Neural cell (in vitro differentiated cells): ENCODE measurements at regions not wholly inside any gene's neighbourhood (a gene's known extent, or its start where the extent isn't known, plus 50 kb on each side); places are given as distances from the start of the nearest gene placed in this dataset.

Experiments
- H2AFZ ChIP-seq: fragments of 200-600, 300-800 bp; sonication (generic), shearing (Covaris generic); 2 replicates; pipeline ENCODE4 v1.6.0; 2014; ENCODE audit warnings: low read depth, mild to moderate bottlenecking, antibody characterized with exemption, low read length, moderate library complexity
- H3F3A ChIP-seq: fragments of 200-600 bp; shearing (Covaris generic); 2 replicates; pipeline ENCODE4 v1.6.1; 2016; ENCODE audit warnings: mild to moderate bottlenecking, moderate library complexity, mixed read lengths, antibody characterized with exemption, low read length; ENCODE audit not compliant: insufficient read depth, poor library complexity, severe bottlenecking
- H3K27ac ChIP-seq: fragments of 200-600, 300-800 bp; sonication (generic), shearing (Covaris generic); 2 replicates; pipeline ENCODE4 v1.5.1; 2014; ENCODE audit warnings: mild to moderate bottlenecking, low read length, moderate library complexity
- H3K27me3 ChIP-seq: fragments of 300-800, 200-600 bp; sonication (generic), shearing (Covaris generic); 2 replicates; pipeline ENCODE4 v1.6.0; 2014; ENCODE audit warnings: mild to moderate bottlenecking, low read depth, low read length, moderate library complexity; ENCODE audit not compliant: insufficient read depth
- H3K36me3 ChIP-seq: fragments of 300-800, 200-600 bp; sonication (generic), shearing (Covaris generic); 2 replicates; pipeline ENCODE4 v1.5.1; 2014; ENCODE audit warnings: mild to moderate bottlenecking, antibody characterized with exemption, low read length, moderate library complexity; ENCODE audit not compliant: insufficient read depth
- H3K4me2 ChIP-seq: fragments of 300-800, 200-600 bp; sonication (generic), shearing (Covaris generic); 2 replicates; pipeline ENCODE4 v1.6.0; 2014; ENCODE audit warnings: mild to moderate bottlenecking, low read length
- H3K4me3 ChIP-seq: fragments of 300-800, 200-600 bp; sonication (generic), shearing (Covaris generic); 2 replicates; pipeline ENCODE4 v1.5.1; 2014; ENCODE audit warnings: mild to moderate bottlenecking, low read length, moderate library complexity
- H3K79me2 ChIP-seq: fragments of 200-600 bp; shearing (Covaris generic); replicated peaks from 2 replicates; pipeline ENCODE4 v1.6.0; 2014; ENCODE audit warnings: mild to moderate bottlenecking, low read length, moderate library complexity; ENCODE audit not compliant: insufficient read depth
- H3K9ac ChIP-seq: fragments of 300-800, 200-600 bp; sonication (generic), shearing (Covaris generic); 2 replicates; pipeline ENCODE4 v1.6.1; 2016; ENCODE audit warnings: mild to moderate bottlenecking, low read length, mixed read lengths
- H3K9me2 ChIP-seq: fragments of 200-600 bp; shearing (Covaris generic); 2 replicates; pipeline ENCODE4 v1.6.1; 2016; ENCODE audit warnings: mild to moderate bottlenecking, low read length, mixed read lengths; ENCODE audit not compliant: insufficient read depth
- H3K9me3 ChIP-seq: fragments of 200-600, 300-800 bp; sonication (generic), shearing (Covaris generic); 2 replicates; pipeline ENCODE4 v1.6.1; 2016; ENCODE audit warnings: mild to moderate bottlenecking, mixed run types, low read length, moderate library complexity, mixed read lengths
- H4K20me1 ChIP-seq: fragments of 200-600 bp; shearing (Covaris generic); 2 replicates; pipeline ENCODE4 v1.6.1; 2016; ENCODE audit warnings: mild to moderate bottlenecking, mixed run types; ENCODE audit not compliant: insufficient read depth
- CTCF ChIP-seq: fragments of 450-650 bp; IDR thresholded peaks from 2 replicates; pipeline ENCODE4 v1.5.1; 2014; ENCODE audit warnings: antibody characterized with exemption, mild to moderate bottlenecking, moderate library complexity; ENCODE audit not compliant: poor library complexity, severe bottlenecking
- EP300 ChIP-seq: fragments of 450-650 bp; conservative IDR thresholded peaks from 2 replicates; pipeline ENCODE4 v1.6.1; 2014; ENCODE audit warnings: antibody characterized with exemption, mild to moderate bottlenecking, moderate library complexity; ENCODE audit not compliant: poor library complexity, severe bottlenecking
- EZH2 ChIP-seq: fragments of 200-600, 300-800 bp; shearing (Covaris generic), sonication (generic); IDR thresholded peaks from 2 replicates; pipeline ENCODE4 v1.6.1; 2014; ENCODE audit warnings: antibody characterized with exemption, low read length, borderline replicate concordance, mild to moderate bottlenecking; ENCODE audit not compliant: insufficient read depth, poor library complexity, severe bottlenecking
- MXI1 ChIP-seq: fragments of 450-650 bp; conservative IDR thresholded peaks from 2 replicates; pipeline ENCODE4 v1.6.1; 2014; ENCODE audit warnings: antibody characterized with exemption, mild to moderate bottlenecking; ENCODE audit not compliant: poor library complexity, severe bottlenecking
- POLR2AphosphoS5 ChIP-seq: IDR thresholded peaks from 2 replicates; pipeline ENCODE4 v1.6.1; 2012
- RAD21 ChIP-seq: fragments of 450-650 bp; conservative IDR thresholded peaks from 2 replicates; pipeline ENCODE4 v1.6.1; 2014; ENCODE audit warnings: antibody characterized with exemption, mild to moderate bottlenecking, moderate library complexity
- REST ChIP-seq: IDR thresholded peaks from 2 replicates; pipeline ENCODE4 v1.6.1; 2012; ENCODE audit warnings: borderline replicate concordance
- SMC3 ChIP-seq: fragments of 450-650 bp; conservative IDR thresholded peaks from 2 replicates; pipeline ENCODE4 v1.6.1; 2014; ENCODE audit warnings: antibody characterized with exemption, mild to moderate bottlenecking, moderate library complexity; ENCODE audit not compliant: poor library complexity
- TAF1 ChIP-seq: IDR thresholded peaks from 2 replicates; pipeline ENCODE4 v1.6.1; 2012; ENCODE audit warnings: low read depth

GRCh38 chr18:27861539-27861938 is 315.4 kb downstream of the CDH2 start:
- no peaks in the 10 kb centered on the region for H4K20me1 ChIP-seq
- no peak overlapping the region for H3K27ac ChIP-seq
- no peaks in the 10 kb centered on the region for H3K27me3 ChIP-seq
- H3K4me3 ChIP-seq: no peak overlapping the region
- H3K36me3 ChIP-seq: no peaks in the 10 kb centered on the region
- H3K79me2 ChIP-seq: no peaks in the 10 kb centered on the region
- H3K9me3 ChIP-seq: no peaks in the 10 kb centered on the region
- TF ChIP-seq EZH2: no peak
- no peak for TF ChIP-seq SMC3
- no peak for TF ChIP-seq MXI1
- no peak for TF ChIP-seq TAF1
- no peak for TF ChIP-seq EP300
- no peak for TF ChIP-seq RAD21
- TF ChIP-seq REST: no peak
- TF ChIP-seq POLR2AphosphoS5: no peak
- TF ChIP-seq CTCF: no peak
- H3K9ac ChIP-seq: no peak overlapping the region
- no peaks in the 10 kb centered on the region for H3F3A ChIP-seq
- H2AFZ ChIP-seq: no peak overlapping the region
- H3K9me2 ChIP-seq: no peaks in the 10 kb centered on the region
- H3K4me2 ChIP-seq: no peak overlapping the region

GRCh38 chr18:27860701-27861107 is 316.2 kb downstream of the CDH2 start:
- no peak overlapping the region for H2AFZ ChIP-seq
- H3K36me3 ChIP-seq: no peaks in the 10 kb centered on the region
- no peak overlapping the region for H3K4me2 ChIP-seq
- H3K9me2 ChIP-seq: no peaks in the 10 kb centered on the region
- no peaks in the 10 kb centered on the region for H3K9me3 ChIP-seq
- no peak overlapping the region for H3K27ac ChIP-seq
- no peaks in the 10 kb centered on the region for H4K20me1 ChIP-seq
- TF ChIP-seq MXI1 (no peak), CTCF (no peak), EP300 (no peak), SMC3 (no peak), TAF1 (no peak), RAD21 (no peak), POLR2AphosphoS5 (no peak), EZH2 (no peak), REST (no peak)
- H3K4me3 ChIP-seq: no peak overlapping the region
- H3K9ac ChIP-seq: no peak overlapping the region
- no peaks in the 10 kb centered on the region for H3K27me3 ChIP-seq
- no peaks in the 10 kb centered on the region for H3F3A ChIP-seq
- no peaks in the 10 kb centered on the region for H3K79me2 ChIP-seq
